ENCODE measurements at regions not wholly inside any gene's neighbourhood (a gene's known extent, or its start where the extent isn't known, plus 50 kb on each side); places are given as distances from the start of the nearest gene placed in this dataset.

DNA sequence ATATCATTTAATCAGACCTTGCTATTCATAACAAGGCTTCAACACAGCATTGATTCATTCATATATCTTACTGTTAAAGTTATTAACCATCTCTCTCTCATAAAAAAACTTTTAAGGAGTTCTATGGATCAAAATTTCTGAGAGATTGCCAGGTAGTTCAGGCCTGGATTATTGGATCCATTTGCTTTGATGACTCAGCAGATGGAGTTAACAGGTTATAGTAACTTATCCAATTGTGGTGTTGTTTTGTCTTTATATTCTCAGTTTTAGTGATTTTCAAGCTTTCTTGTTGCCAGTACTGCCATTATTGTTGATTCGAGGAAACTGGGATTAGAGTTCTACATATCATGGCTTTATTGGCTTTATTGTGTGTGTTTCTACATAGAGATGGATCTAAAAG lies 195.7 kb upstream of the MMADHC start:
- no peak for DNase-seq
- H3K27me3 ChIP-seq (ENCODE audit: insufficient read depth, low read depth), result no peaks in the 10 kb centered on the region
- H4K20me1 ChIP-seq (ENCODE audit: insufficient read depth), result no peaks in the 10 kb centered on the region
- no peaks in the 10 kb centered on the region for H3K9me3 ChIP-seq (ENCODE audit: insufficient read depth, low read depth)
- H3K36me3 ChIP-seq (ENCODE audit: low read depth), result no peaks in the 10 kb centered on the region
- TF ChIP-seq EZH2 (IDR thresholded peaks at IDR 0.05; ENCODE audit: low read depth), result no peak
- TF ChIP-seq, protein P1, sequence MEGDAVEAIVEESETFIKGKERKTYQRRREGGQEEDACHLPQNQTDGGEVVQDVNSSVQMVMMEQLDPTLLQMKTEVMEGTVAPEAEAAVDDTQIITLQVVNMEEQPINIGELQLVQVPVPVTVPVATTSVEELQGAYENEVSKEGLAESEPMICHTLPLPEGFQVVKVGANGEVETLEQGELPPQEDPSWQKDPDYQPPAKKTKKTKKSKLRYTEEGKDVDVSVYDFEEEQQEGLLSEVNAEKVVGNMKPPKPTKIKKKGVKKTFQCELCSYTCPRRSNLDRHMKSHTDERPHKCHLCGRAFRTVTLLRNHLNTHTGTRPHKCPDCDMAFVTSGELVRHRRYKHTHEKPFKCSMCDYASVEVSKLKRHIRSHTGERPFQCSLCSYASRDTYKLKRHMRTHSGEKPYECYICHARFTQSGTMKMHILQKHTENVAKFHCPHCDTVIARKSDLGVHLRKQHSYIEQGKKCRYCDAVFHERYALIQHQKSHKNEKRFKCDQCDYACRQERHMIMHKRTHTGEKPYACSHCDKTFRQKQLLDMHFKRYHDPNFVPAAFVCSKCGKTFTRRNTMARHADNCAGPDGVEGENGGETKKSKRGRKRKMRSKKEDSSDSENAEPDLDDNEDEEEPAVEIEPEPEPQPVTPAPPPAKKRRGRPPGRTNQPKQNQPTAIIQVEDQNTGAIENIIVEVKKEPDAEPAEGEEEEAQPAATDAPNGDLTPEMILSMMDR (conservative IDR thresholded peaks at IDR 0.05), result no peak
- no peaks in the 10 kb centered on the region for H3F3A ChIP-seq (ENCODE audit: insufficient read depth, low read depth)
- BruUV-seq (replicated peaks), result no TSS peak
- H3K79me2 ChIP-seq (ENCODE audit: low read depth), result no peaks in the 10 kb centered on the region
- H3K27ac ChIP-seq, result no peak overlapping the region
- intact Hi-C loops (cut with micrococcal nuclease; ENCODE audit: unreplicated experiment), result no loop called here
- H3K9me2 ChIP-seq (ENCODE audit: insufficient read depth), result no peaks in the 10 kb centered on the region
- no peaks in the 10 kb centered on the region for H3K4me1 ChIP-seq (replicated peaks; ENCODE audit: insufficient read depth)
- H2AFZ ChIP-seq, result no peak overlapping the region
- H3K4me3 ChIP-seq, result no peak overlapping the region
- H3K4me2 ChIP-seq, result no peak overlapping the region
- ChIA-PET CTCF (no interaction called here), POLR2A (ENCODE audit: unreplicated experiment) (no interaction called here)

DNA sequence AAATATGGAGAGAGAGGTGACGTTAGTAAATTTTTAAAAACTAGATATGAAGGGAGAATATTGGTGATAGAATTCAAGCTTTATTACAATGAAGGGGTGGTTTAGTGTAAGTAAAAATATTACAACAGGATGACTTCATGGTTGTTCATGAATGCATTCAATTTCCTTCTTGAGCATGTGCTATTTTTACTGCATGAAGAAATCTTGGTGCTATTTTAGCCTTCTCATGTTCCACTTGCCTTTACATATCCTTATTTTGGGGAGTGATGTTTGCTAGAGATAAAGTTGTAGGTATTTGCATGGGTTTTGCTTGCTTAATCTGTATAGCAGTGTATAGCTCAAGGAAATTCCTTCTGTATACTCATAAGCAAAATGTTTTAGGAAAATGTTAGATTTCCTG lies 195.0 kb upstream of the MMADHC start:
- no TSS peak for BruUV-seq (replicated peaks)
- Histone ChIP-seq H3K4me2 (no peak overlapping the region), H3K79me2 (ENCODE audit: low read depth) (no peaks in the 10 kb centered on the region), H3K9me2 (ENCODE audit: insufficient read depth) (no peaks in the 10 kb centered on the region), H3F3A (ENCODE audit: insufficient read depth, low read depth) (no peaks in the 10 kb centered on the region), H3K27me3 (ENCODE audit: insufficient read depth, low read depth) (no peaks in the 10 kb centered on the region), H3K36me3 (ENCODE audit: low read depth) (no peaks in the 10 kb centered on the region), H3K4me3 (no peak overlapping the region), H3K4me1 (replicated peaks; ENCODE audit: insufficient read depth) (no peaks in the 10 kb centered on the region), H2AFZ (no peak overlapping the region), H3K27ac (no peak overlapping the region), H3K9me3 (ENCODE audit: insufficient read depth, low read depth) (no peaks in the 10 kb centered on the region), H4K20me1 (ENCODE audit: insufficient read depth) (no peaks in the 10 kb centered on the region)
- POLR2A ChIA-PET (ENCODE audit: unreplicated experiment), result interaction anchor here (0.9 kb wide), 1 partner anchor 80 kb away, joined by 4 read pairs; no protein-coding TSS in a partner anchor
- DNase-seq, result no peak
- intact Hi-C loops (cut with micrococcal nuclease; ENCODE audit: unreplicated experiment), result no loop called here
- TF ChIP-seq, protein P1 (conservative IDR thresholded peaks at IDR 0.05), result no peak
- TF ChIP-seq EZH2 (IDR thresholded peaks at IDR 0.05; ENCODE audit: low read depth), result no peak
- CTCF ChIA-PET, result no interaction called here

DNA sequence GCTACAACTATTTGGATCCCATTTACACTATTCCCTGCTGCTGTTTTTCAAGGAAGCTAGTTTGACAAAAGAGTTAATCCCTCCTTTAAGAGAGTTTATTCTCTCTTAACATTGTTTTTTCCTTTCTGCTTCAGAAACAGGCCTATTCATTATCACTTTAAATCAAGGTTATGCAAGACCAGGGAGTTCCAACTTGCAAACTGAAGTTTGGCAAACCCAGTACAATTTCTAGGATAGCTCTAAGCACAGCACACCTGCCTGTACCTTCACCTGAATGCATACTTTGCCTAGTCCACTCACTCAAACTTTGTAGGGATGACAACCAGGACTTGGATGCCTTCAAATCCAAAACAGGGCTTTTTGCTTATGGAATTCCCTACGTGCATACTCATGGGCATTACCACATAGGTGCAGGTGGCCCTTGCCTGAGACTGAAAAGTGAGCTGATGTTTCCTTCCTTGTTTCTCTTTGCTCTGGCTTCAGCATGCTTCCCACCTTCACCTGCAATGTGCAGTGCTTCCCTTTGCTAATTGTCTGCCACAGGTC lies 193.8 kb upstream of the MMADHC start:
- H3K4me1 ChIP-seq (replicated peaks; ENCODE audit: insufficient read depth), result no peaks in the 10 kb centered on the region
- no peaks in the 10 kb centered on the region for H3K79me2 ChIP-seq (ENCODE audit: low read depth)
- no peak for TF ChIP-seq EZH2 (IDR thresholded peaks at IDR 0.05; ENCODE audit: low read depth)
- no TSS peak for BruUV-seq (replicated peaks)
- H3K4me3 ChIP-seq, result no peak overlapping the region
- no peaks in the 10 kb centered on the region for H4K20me1 ChIP-seq (ENCODE audit: insufficient read depth)
- H2AFZ ChIP-seq, result no peak overlapping the region
- no peaks in the 10 kb centered on the region for H3K9me2 ChIP-seq (ENCODE audit: insufficient read depth)
- POLR2A ChIA-PET (ENCODE audit: unreplicated experiment), result no interaction called here
- intact Hi-C loops (cut with micrococcal nuclease; ENCODE audit: unreplicated experiment), result no loop called here
- H3F3A ChIP-seq (ENCODE audit: insufficient read depth, low read depth), result no peaks in the 10 kb centered on the region
- H3K9me3 ChIP-seq (ENCODE audit: insufficient read depth, low read depth), result no peaks in the 10 kb centered on the region
- no peak overlapping the region for H3K4me2 ChIP-seq
- no peaks in the 10 kb centered on the region for H3K27me3 ChIP-seq (ENCODE audit: insufficient read depth, low read depth)
- no peaks in the 10 kb centered on the region for H3K36me3 ChIP-seq (ENCODE audit: low read depth)
- DNase-seq, result no peak
- no peak overlapping the region for H3K27ac ChIP-seq
- CTCF ChIA-PET, result no interaction called here

DNA sequence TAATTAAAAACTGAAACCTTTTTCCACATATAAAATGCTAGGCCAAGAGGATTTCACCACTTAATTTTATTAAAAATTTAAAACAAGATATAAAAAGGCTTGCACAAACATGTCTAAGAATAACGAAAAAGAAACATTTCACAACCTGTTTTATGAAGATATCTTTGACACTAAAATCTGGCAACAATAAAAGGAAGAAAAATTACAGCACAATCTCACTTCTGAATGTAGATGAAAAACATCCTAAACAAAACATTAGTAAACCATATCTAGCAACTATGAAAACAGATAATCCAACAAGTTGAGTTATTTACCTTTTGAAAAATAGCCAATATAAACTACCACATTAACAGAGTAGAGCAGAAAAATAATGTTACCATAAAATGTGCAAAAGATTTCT lies 185.4 kb upstream of the MMADHC start:
- no peaks in the 10 kb centered on the region for H3K79me2 ChIP-seq (ENCODE audit: low read depth)
- CTCF ChIA-PET, result no interaction called here
- no peak for DNase-seq
- POLR2A ChIA-PET (ENCODE audit: unreplicated experiment), result no interaction called here
- TF ChIP-seq, protein P1 (conservative IDR thresholded peaks at IDR 0.05), result no peak
- TF ChIP-seq EZH2 (IDR thresholded peaks at IDR 0.05; ENCODE audit: low read depth), result no peak
- peaks cover 10% of the 10 kb centered on the region; the same call in 1 of the 2 replicates for H3K4me1 ChIP-seq (replicated peaks; ENCODE audit: insufficient read depth)
- intact Hi-C loops (cut with micrococcal nuclease; ENCODE audit: unreplicated experiment), result no loop called here
- no peak overlapping the region for H3K4me3 ChIP-seq
- no peaks in the 10 kb centered on the region for H3K9me3 ChIP-seq (ENCODE audit: insufficient read depth, low read depth)
- BruUV-seq (replicated peaks), result no TSS peak
- H3F3A ChIP-seq (ENCODE audit: insufficient read depth, low read depth), result no peaks in the 10 kb centered on the region
- H3K4me2 ChIP-seq, result no peak overlapping the region
- H3K27me3 ChIP-seq (ENCODE audit: insufficient read depth, low read depth), result no peaks in the 10 kb centered on the region
- H3K9me2 ChIP-seq (ENCODE audit: insufficient read depth), result no peaks in the 10 kb centered on the region
- H4K20me1 ChIP-seq (ENCODE audit: insufficient read depth), result no peaks in the 10 kb centered on the region
- no peaks in the 10 kb centered on the region for H3K36me3 ChIP-seq (ENCODE audit: low read depth)
- no peak overlapping the region for H2AFZ ChIP-seq
- H3K27ac ChIP-seq, result no peak overlapping the region

Data from PC-9 (cell line).